HCT116 (cell line): ENCODE measurements at regions not wholly inside any gene's neighbourhood (a gene's known extent, or its start where the extent isn't known, plus 50 kb on each side); places are given as distances from the start of the nearest gene placed in this dataset.

ENCODE experiments used
- ATAC-seq: fragments of 200-7000 bp; cut with Tn5 transposase; 2 replicates; pipeline ENCODE4 v1.9.1; 2020; ENCODE audit warnings: mild to moderate bottlenecking, moderate library complexity
- BruUV-seq: library from RNA; stranded (reverse); fragments of 400-500 nt; replicated peaks from 2 replicates; lab custom pipeline; 2021; lab: Mats Ljungman, UMichigan
- CTCF ChIA-PET: fragments of 300-600 bp; sonication (Branson Sonifier 250); formaldehyde crosslinking; loops from one replicate; lab custom pipeline; 2021; ENCODE audit warnings: antibody characterized with exemption; lab: Charles Lee
- POLR2A ChIA-PET: fragments of 300-600, 350-600 bp; sonication (Branson Sonifier 250); formaldehyde crosslinking; loops from one replicate; lab custom pipeline; 2021; ENCODE audit warnings: antibody characterized with exemption; lab: Charles Lee
- RAD21 ChIA-PET, 2 experiments: fragments of 300-600 bp; sonication (Branson Sonifier 250); formaldehyde crosslinking; loops; one replicate each; lab custom pipeline; 2023; ENCODE audit warnings: low total read pairs in 2 of 2; ENCODE audit not compliant: uncharacterized antibody in 2 of 2, unreplicated experiment in 2 of 2, low non-redundant PET in 1 of 2; lab: Charles Lee
- DNase-seq: peaks from one replicate; pipeline ENCODE4 v3.0.0-alpha.2; 2010; ENCODE audit warnings: low read depth, low spot score
- H2AFZ ChIP-seq: fragments of 200-600 bp; shearing (Covaris generic), sonication (generic); 2 replicates; pipeline ENCODE4 v1.6.1; 2017; ENCODE audit warnings: low read depth, mixed run types, mixed read lengths, antibody characterized with exemption, low read length; ENCODE audit not compliant: poor library complexity, severe bottlenecking
- H3K27ac ChIP-seq: 2 replicates; pipeline ENCODE4 v1.5.1; 2012; ENCODE audit warnings: low read depth, low read length
- H3K27me3 ChIP-seq: fragments of 200-600 bp; sonication (generic); 2 replicates; pipeline ENCODE4 v1.6.1; 2016; ENCODE audit warnings: mixed run types, low read length, mixed read lengths; ENCODE audit not compliant: insufficient read depth
- H3K36me3 ChIP-seq, 2 experiments: fragments of 200-500 bp in 1 of 2; fragments of 200-600 bp in 1 of 2; sonication (Bioruptor generic) in 1 of 2; sonication (generic) in 1 of 2; 2 replicates each; pipeline versions ENCODE4 v1.5.1 to v1.6.1; 2014 to 2016; ENCODE audit warnings: low read length in 2 of 2, inconsistent platforms in 1 of 2, mixed read lengths in 1 of 2, mixed run types in 1 of 2; ENCODE audit not compliant: insufficient read depth in 2 of 2, control insufficient read depth in 1 of 2
- H3K4me1 ChIP-seq, 2 experiments: fragments of 200-600 bp in 1 of 2; sonication (generic) in 1 of 2; 2 replicates each; pipeline versions ENCODE4 v1.5.1 to v1.6.1; 2012 to 2017; ENCODE audit warnings: low read length in 2 of 2, inconsistent platforms in 1 of 2, mild to moderate bottlenecking in 1 of 2, mixed read lengths in 1 of 2, mixed run types in 1 of 2, moderate library complexity in 1 of 2; ENCODE audit not compliant: insufficient read depth in 2 of 2, control insufficient read depth in 1 of 2
- H3K4me2 ChIP-seq: fragments of 200-600 bp; sonication (generic); 2 replicates; pipeline ENCODE4 v1.6.1; 2017; ENCODE audit warnings: mixed run types, low read length, mixed read lengths
- H3K4me3 ChIP-seq, 2 experiments: fragments of 200-600 bp in 1 of 2; sonication (generic) in 1 of 2; replicated peaks in 1 of 2; 2 replicates each; pipeline ENCODE4 v1.5.1; 2011 to 2016; ENCODE audit warnings: low read length in 2 of 2, control low read depth in 1 of 2, low read depth in 1 of 2, mild to moderate bottlenecking in 1 of 2, mixed read lengths in 1 of 2, mixed run types in 1 of 2
- H3K79me2 ChIP-seq: fragments of 200-600 bp; sonication (generic); 2 replicates; pipeline ENCODE4 v1.6.1; 2017; ENCODE audit warnings: mild to moderate bottlenecking, mixed run types, low read length, moderate library complexity, mixed read lengths; ENCODE audit not compliant: insufficient read depth
- H3K9ac ChIP-seq: fragments of 200-600 bp; sonication (generic); 2 replicates; pipeline ENCODE4 v1.6.1; 2016; ENCODE audit warnings: low read length, mixed read lengths
- H3K9me2 ChIP-seq: fragments of 200-600 bp; sonication (generic), shearing (Covaris generic); 2 replicates; pipeline ENCODE4 v1.6.1; 2017; ENCODE audit warnings: mixed run types, mild to moderate bottlenecking, moderate library complexity; ENCODE audit not compliant: insufficient read depth
- H3K9me3 ChIP-seq, 2 experiments: fragments of 200-500 bp in 1 of 2; fragments of 200-600 bp in 1 of 2; sonication (Bioruptor generic) in 1 of 2; sonication (generic) in 1 of 2; 2 replicates each; pipeline ENCODE4 v1.6.1; 2014 to 2017; ENCODE audit warnings: low read length in 2 of 2, mixed read lengths in 2 of 2, inconsistent platforms in 1 of 2, low read depth in 1 of 2, mild to moderate bottlenecking in 1 of 2, mixed run types in 1 of 2, moderate library complexity in 1 of 2; ENCODE audit not compliant: control insufficient read depth in 1 of 2, insufficient read depth in 1 of 2
- H4K20me1 ChIP-seq: fragments of 200-600 bp; sonication (generic), shearing (Covaris generic); 2 replicates; pipeline ENCODE4 v1.6.1; 2017; ENCODE audit warnings: mixed run types, mild to moderate bottlenecking, moderate library complexity; ENCODE audit not compliant: insufficient read depth
- CEBPB ChIP-seq: IDR thresholded peaks from 2 replicates; pipeline ENCODE4 v1.6.1; 2012; ENCODE audit warnings: low read depth
- EGR1 ChIP-seq: IDR thresholded peaks from 2 replicates; pipeline ENCODE4 v1.6.1; 2012; ENCODE audit warnings: low read depth
- ELF1 ChIP-seq: IDR thresholded peaks from 2 replicates; pipeline ENCODE4 v1.6.1; 2012; ENCODE audit warnings: low read depth, borderline replicate concordance
- EZH2 ChIP-seq: fragments of 200-600 bp; sonication (generic); IDR thresholded peaks from 2 replicates; pipeline ENCODE4 v1.6.1; 2017; ENCODE audit warnings: antibody characterized with exemption, mixed run types
- EZH2phosphoT487 ChIP-seq: fragments of 200-600 bp; IDR thresholded peaks from 2 replicates; pipeline ENCODE4 v1.6.1; 2018; ENCODE audit warnings: antibody characterized with exemption, borderline replicate concordance
- FOSL1 ChIP-seq: IDR thresholded peaks from 2 replicates; pipeline ENCODE4 v1.6.1; 2012; ENCODE audit warnings: low read depth
- JUND ChIP-seq: IDR thresholded peaks from 2 replicates; pipeline ENCODE4 v1.6.1; 2012
- POLR2A ChIP-seq: IDR thresholded peaks from 2 replicates; pipeline ENCODE4 v1.7.0; 2011; ENCODE audit warnings: borderline replicate concordance; ENCODE audit not compliant: insufficient read depth, insufficient read length; ENCODE audit errors: extremely low read depth
- RAD21 ChIP-seq: IDR thresholded peaks from 2 replicates; pipeline ENCODE4 v1.6.1; 2012; ENCODE audit warnings: low read depth, mild to moderate bottlenecking
- SIN3A ChIP-seq: IDR thresholded peaks from 2 replicates; pipeline ENCODE4 v1.6.1; 2012; ENCODE audit warnings: low read depth
- SP1 ChIP-seq: IDR thresholded peaks from 2 replicates; pipeline ENCODE4 v1.6.1; 2012; ENCODE audit warnings: low read depth
- SRF ChIP-seq: IDR thresholded peaks from 2 replicates; pipeline ENCODE4 v1.6.1; 2012; ENCODE audit warnings: low read depth
- TCF7L2 ChIP-seq: IDR thresholded peaks from 2 replicates; pipeline ENCODE4 v1.7.0; 2011; ENCODE audit warnings: borderline replicate concordance, inconsistent platforms; ENCODE audit not compliant: insufficient read depth, insufficient read length; ENCODE audit errors: extremely low read depth
- YY1 ChIP-seq: IDR thresholded peaks from 2 replicates; pipeline ENCODE4 v1.6.1; 2011; ENCODE audit warnings: low read length, low read depth, moderate library complexity, mild to moderate bottlenecking; ENCODE audit not compliant: insufficient replicate concordance; ENCODE audit errors: extremely low read depth
- intact Hi-C: fragments of 100-400 bp; cut with micrococcal nuclease; formaldehyde crosslinking; loops from 2 replicates; pipeline ENCODE4 v1.10.0; 2022
- TF ChIP-seq, protein P1 (sequence below): IDR thresholded peaks from 2 replicates; pipeline ENCODE4 v1.6.1; 2012; ENCODE audit warnings: low read depth
- TF ChIP-seq, protein P2 (sequence below): IDR thresholded peaks from 2 replicates; pipeline ENCODE4 v1.6.1; 2011; ENCODE audit warnings: mild to moderate bottlenecking, low read length, moderate library complexity; ENCODE audit not compliant: insufficient replicate concordance; ENCODE audit errors: extremely low read depth
- TF ChIP-seq, protein P3 (sequence below), 3 experiments: fragments of 200-600 bp in 1 of 3; sonication (generic) in 1 of 3; IDR thresholded peaks in 2 of 3; conservative IDR thresholded peaks in 1 of 3; 2 replicates each; pipeline ENCODE4 v1.5.1; 2012 to 2017; ENCODE audit warnings: low read depth in 2 of 3, low read length in 2 of 3, antibody characterized with exemption in 1 of 3, borderline replicate concordance in 1 of 3, control low read depth in 1 of 3, mild to moderate bottlenecking in 1 of 3, mixed read lengths in 1 of 3, mixed run types in 1 of 3, moderate library complexity in 1 of 3; ENCODE audit not compliant: insufficient read depth in 1 of 3

GRCh38 chr14:76292561-76292960, 83.4 kb upstream of the ESRRB start:
- RAD21 ChIA-PET = no interaction called here
- Histone ChIP-seq H3K4me2 (no peak overlapping the region), H2AFZ (no peak overlapping the region), H3K9ac (no peak overlapping the region), H3K9me3 (no peaks in the 10 kb centered on the region), H3K27me3 (no peaks in the 10 kb centered on the region), H3K79me2 (no peaks in the 10 kb centered on the region), H3K27ac (no peak overlapping the region), H3K4me1 (no peaks in the 10 kb centered on the region), H3K9me2 (no peaks in the 10 kb centered on the region), H3K4me3 (no peak overlapping the region), H3K36me3 (no peaks in the 10 kb centered on the region), H4K20me1 (no peaks in the 10 kb centered on the region)
- CTCF ChIA-PET = interaction anchor here (1.0 kb wide), 1 partner anchor 8 kb away, joined by 3 read pairs; no protein-coding TSS in a partner anchor
- no peak for TF ChIP-seq TCF7L2
- TF ChIP-seq SIN3A = no peak
- no peak for TF ChIP-seq EZH2
- no peak for TF ChIP-seq EZH2phosphoT487
- TF ChIP-seq, protein P1, sequence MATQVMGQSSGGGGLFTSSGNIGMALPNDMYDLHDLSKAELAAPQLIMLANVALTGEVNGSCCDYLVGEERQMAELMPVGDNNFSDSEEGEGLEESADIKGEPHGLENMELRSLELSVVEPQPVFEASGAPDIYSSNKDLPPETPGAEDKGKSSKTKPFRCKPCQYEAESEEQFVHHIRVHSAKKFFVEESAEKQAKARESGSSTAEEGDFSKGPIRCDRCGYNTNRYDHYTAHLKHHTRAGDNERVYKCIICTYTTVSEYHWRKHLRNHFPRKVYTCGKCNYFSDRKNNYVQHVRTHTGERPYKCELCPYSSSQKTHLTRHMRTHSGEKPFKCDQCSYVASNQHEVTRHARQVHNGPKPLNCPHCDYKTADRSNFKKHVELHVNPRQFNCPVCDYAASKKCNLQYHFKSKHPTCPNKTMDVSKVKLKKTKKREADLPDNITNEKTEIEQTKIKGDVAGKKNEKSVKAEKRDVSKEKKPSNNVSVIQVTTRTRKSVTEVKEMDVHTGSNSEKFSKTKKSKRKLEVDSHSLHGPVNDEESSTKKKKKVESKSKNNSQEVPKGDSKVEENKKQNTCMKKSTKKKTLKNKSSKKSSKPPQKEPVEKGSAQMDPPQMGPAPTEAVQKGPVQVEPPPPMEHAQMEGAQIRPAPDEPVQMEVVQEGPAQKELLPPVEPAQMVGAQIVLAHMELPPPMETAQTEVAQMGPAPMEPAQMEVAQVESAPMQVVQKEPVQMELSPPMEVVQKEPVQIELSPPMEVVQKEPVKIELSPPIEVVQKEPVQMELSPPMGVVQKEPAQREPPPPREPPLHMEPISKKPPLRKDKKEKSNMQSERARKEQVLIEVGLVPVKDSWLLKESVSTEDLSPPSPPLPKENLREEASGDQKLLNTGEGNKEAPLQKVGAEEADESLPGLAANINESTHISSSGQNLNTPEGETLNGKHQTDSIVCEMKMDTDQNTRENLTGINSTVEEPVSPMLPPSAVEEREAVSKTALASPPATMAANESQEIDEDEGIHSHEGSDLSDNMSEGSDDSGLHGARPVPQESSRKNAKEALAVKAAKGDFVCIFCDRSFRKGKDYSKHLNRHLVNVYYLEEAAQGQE = no peak
- TF ChIP-seq SP1 = no peak
- TF ChIP-seq YY1 = no peak
- TF ChIP-seq SRF = no peak
- TF ChIP-seq JUND = no peak
- TF ChIP-seq, protein P2, sequence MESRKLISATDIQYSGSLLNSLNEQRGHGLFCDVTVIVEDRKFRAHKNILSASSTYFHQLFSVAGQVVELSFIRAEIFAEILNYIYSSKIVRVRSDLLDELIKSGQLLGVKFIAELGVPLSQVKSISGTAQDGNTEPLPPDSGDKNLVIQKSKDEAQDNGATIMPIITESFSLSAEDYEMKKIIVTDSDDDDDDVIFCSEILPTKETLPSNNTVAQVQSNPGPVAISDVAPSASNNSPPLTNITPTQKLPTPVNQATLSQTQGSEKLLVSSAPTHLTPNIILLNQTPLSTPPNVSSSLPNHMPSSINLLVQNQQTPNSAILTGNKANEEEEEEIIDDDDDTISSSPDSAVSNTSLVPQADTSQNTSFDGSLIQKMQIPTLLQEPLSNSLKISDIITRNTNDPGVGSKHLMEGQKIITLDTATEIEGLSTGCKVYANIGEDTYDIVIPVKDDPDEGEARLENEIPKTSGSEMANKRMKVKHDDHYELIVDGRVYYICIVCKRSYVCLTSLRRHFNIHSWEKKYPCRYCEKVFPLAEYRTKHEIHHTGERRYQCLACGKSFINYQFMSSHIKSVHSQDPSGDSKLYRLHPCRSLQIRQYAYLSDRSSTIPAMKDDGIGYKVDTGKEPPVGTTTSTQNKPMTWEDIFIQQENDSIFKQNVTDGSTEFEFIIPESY = no peak
- no peak for TF ChIP-seq CEBPB
- no peak for TF ChIP-seq EGR1
- TF ChIP-seq, protein P3, sequence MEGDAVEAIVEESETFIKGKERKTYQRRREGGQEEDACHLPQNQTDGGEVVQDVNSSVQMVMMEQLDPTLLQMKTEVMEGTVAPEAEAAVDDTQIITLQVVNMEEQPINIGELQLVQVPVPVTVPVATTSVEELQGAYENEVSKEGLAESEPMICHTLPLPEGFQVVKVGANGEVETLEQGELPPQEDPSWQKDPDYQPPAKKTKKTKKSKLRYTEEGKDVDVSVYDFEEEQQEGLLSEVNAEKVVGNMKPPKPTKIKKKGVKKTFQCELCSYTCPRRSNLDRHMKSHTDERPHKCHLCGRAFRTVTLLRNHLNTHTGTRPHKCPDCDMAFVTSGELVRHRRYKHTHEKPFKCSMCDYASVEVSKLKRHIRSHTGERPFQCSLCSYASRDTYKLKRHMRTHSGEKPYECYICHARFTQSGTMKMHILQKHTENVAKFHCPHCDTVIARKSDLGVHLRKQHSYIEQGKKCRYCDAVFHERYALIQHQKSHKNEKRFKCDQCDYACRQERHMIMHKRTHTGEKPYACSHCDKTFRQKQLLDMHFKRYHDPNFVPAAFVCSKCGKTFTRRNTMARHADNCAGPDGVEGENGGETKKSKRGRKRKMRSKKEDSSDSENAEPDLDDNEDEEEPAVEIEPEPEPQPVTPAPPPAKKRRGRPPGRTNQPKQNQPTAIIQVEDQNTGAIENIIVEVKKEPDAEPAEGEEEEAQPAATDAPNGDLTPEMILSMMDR (IDR thresholded peaks at IDR 0.05 in 2 of 3, conservative IDR thresholded peaks at IDR 0.05 in 1 of 3; ENCODE audit: borderline replicate concordance in 1 of 3, insufficient read depth in 1 of 3, low read depth in 2 of 3, low read length in 2 of 3) = no peak
- TF ChIP-seq POLR2A = no peak
- TF ChIP-seq ELF1 = no peak
- TF ChIP-seq RAD21 = no peak
- TF ChIP-seq FOSL1 = no peak
- no peak for ATAC-seq
- POLR2A ChIA-PET = no interaction called here
- BruUV-seq = no TSS peak
- intact Hi-C loops = no loop called here
- DNase-seq = no peak
